HEK293 (cell line): ENCODE measurements at regions not wholly inside any gene's neighbourhood (a gene's known extent, or its start where the extent isn't known, plus 50 kb on each side); places are given as distances from the start of the nearest gene placed in this dataset.

Experiments
- HOXA7 ChIP-seq: sonication (generic); formaldehyde crosslinking; IDR thresholded peaks from 2 replicates; pipeline ENCODE4 v1.8.1; 2022; ENCODE audit warnings: missing genetic modification reagents, borderline replicate concordance
- ZNF121 ChIP-seq: fragments of 450-650 bp; formaldehyde crosslinking; IDR thresholded peaks from 2 replicates; pipeline ENCODE4 v1.5.1; 2016; ENCODE audit warnings: missing biosample characterization, missing genetic modification characterization
- ZNF341 ChIP-seq: fragments of 450-650 bp; formaldehyde crosslinking; IDR thresholded peaks from 2 replicates; pipeline ENCODE4; 2016; ENCODE audit warnings: low read depth, missing biosample characterization, missing genetic modification characterization
- TF ChIP-seq, protein P1 (sequence below): fragments of 450-650 bp; formaldehyde crosslinking; IDR thresholded peaks from 2 replicates; pipeline ENCODE4 v1.5.1; 2016; ENCODE audit warnings: missing biosample characterization, missing genetic modification characterization
- TF ChIP-seq, protein P2 (sequence below): fragments of 450-650 bp; formaldehyde crosslinking; IDR thresholded peaks from 2 replicates; pipeline ENCODE4 v1.5.1; 2016; ENCODE audit warnings: missing biosample characterization, missing genetic modification characterization, low read depth
- TF ChIP-seq, protein P3 (sequence below): fragments of 450-650 bp; formaldehyde crosslinking; optimal IDR thresholded peaks from 2 replicates; pipeline ENCODE3; 2016; ENCODE audit warnings: missing biosample characterization, mild to moderate bottlenecking, missing genetic modification characterization

DNA sequence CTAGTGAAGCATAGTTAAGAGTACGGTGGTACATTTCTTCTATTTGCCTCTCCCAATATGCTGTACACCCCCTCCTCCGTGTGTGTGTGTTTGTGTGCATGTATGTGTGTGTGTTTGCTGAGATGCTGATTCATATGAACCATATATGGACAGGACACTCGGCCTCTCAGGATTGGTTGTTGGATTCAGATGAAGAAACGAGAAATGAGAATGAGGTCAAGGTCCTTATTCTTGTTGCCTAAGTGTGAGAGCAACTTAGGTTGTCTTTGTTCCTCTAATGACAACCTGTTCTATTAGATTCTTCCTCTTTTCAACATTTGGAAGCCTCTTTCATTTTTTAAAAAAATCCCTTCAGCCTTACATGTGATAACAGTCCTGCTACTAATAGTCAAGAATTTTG, 1387.6 kb downstream of the STIM2 start:
- no peak for TF ChIP-seq ZNF341 (tag by site-specific recombination)
- TF ChIP-seq, protein P1, sequence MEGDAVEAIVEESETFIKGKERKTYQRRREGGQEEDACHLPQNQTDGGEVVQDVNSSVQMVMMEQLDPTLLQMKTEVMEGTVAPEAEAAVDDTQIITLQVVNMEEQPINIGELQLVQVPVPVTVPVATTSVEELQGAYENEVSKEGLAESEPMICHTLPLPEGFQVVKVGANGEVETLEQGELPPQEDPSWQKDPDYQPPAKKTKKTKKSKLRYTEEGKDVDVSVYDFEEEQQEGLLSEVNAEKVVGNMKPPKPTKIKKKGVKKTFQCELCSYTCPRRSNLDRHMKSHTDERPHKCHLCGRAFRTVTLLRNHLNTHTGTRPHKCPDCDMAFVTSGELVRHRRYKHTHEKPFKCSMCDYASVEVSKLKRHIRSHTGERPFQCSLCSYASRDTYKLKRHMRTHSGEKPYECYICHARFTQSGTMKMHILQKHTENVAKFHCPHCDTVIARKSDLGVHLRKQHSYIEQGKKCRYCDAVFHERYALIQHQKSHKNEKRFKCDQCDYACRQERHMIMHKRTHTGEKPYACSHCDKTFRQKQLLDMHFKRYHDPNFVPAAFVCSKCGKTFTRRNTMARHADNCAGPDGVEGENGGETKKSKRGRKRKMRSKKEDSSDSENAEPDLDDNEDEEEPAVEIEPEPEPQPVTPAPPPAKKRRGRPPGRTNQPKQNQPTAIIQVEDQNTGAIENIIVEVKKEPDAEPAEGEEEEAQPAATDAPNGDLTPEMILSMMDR = no peak
- TF ChIP-seq ZNF121 (tag by site-specific recombination) = no peak
- TF ChIP-seq, protein P2, sequence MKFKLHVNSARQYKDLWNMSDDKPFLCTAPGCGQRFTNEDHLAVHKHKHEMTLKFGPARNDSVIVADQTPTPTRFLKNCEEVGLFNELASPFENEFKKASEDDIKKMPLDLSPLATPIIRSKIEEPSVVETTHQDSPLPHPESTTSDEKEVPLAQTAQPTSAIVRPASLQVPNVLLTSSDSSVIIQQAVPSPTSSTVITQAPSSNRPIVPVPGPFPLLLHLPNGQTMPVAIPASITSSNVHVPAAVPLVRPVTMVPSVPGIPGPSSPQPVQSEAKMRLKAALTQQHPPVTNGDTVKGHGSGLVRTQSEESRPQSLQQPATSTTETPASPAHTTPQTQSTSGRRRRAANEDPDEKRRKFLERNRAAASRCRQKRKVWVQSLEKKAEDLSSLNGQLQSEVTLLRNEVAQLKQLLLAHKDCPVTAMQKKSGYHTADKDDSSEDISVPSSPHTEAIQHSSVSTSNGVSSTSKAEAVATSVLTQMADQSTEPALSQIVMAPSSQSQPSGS (tag by site-specific recombination) = no peak
- TF ChIP-seq HOXA7 = no peak
- TF ChIP-seq, protein P3, sequence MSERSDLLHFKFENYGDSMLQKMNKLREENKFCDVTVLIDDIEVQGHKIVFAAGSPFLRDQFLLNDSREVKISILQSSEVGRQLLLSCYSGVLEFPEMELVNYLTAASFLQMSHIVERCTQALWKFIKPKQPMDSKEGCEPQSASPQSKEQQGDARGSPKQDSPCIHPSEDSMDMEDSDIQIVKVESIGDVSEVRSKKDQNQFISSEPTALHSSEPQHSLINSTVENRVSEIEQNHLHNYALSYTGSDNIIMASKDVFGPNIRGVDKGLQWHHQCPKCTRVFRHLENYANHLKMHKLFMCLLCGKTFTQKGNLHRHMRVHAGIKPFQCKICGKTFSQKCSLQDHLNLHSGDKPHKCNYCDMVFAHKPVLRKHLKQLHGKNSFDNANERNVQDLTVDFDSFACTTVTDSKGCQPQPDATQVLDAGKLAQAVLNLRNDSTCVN (tag by site-specific recombination) = no peak
